SK-N-SH (cell line): ENCODE measurements at regions not wholly inside any gene's neighbourhood (a gene's known extent, or its start where the extent isn't known, plus 50 kb on each side); places are given as distances from the start of the nearest gene placed in this dataset.

ENCODE experiments used
- CTCF ChIA-PET: fragments of 300-600, 350-600 bp; formaldehyde crosslinking; extraction: SDS; loops from one replicate; lab custom pipeline; 2021; lab: Yijun Ruan, JAX
- POLR2A ChIA-PET: fragments of 350-600 bp; sonication (Branson Sonifier 250); formaldehyde crosslinking; extraction: SDS; loops from one replicate; lab custom pipeline; 2020; ENCODE audit warnings: antibody characterized with exemption, inconsistent platforms; lab: Yijun Ruan, JAX
- DNase-seq: peaks from one replicate; pipeline ENCODE4 v3.0.0; 2012
- H2AFZ ChIP-seq: fragments of 200-600 bp; sonication (generic); 2 replicates; pipeline ENCODE4 v1.8.1; 2016; ENCODE audit warnings: antibody characterized with exemption, mild to moderate bottlenecking, low read depth
- H3F3A ChIP-seq: fragments of 200-600 bp; sonication (generic); replicated peaks from 2 replicates; pipeline ENCODE3; 2016; ENCODE audit warnings: antibody characterized with exemption, mild to moderate bottlenecking; ENCODE audit not compliant: insufficient read depth
- H3K27ac ChIP-seq, 2 experiments: fragments of 200-500 bp in 1 of 2; fragments of 200-600 bp in 1 of 2; sonication (Bioruptor generic) in 1 of 2; sonication (generic), shearing (Covaris generic) in 1 of 2; 2 replicates each; pipeline versions ENCODE4 v1.5.1 to v1.6.1; 2014 to 2016; ENCODE audit warnings: low read depth in 2 of 2, inconsistent platforms in 1 of 2, low read length in 1 of 2, mild to moderate bottlenecking in 1 of 2, mixed read lengths in 1 of 2
- H3K27me3 ChIP-seq: fragments of 200-600 bp; sonication (generic), shearing (Covaris generic); 2 replicates; pipeline ENCODE4 v1.6.1; 2016; ENCODE audit warnings: mixed run types; ENCODE audit not compliant: insufficient read depth
- H3K36me3 ChIP-seq, 2 experiments: fragments of 200-500 bp in 1 of 2; fragments of 200-600 bp in 1 of 2; sonication (Bioruptor generic) in 1 of 2; sonication (generic) in 1 of 2; replicated peaks in 1 of 2; 2 replicates each; pipeline versions ENCODE3 to v1.5.1; 2014 to 2016; ENCODE audit warnings: low read length in 1 of 2, mild to moderate bottlenecking in 1 of 2; ENCODE audit not compliant: insufficient read depth in 2 of 2, control insufficient read depth in 1 of 2
- H3K4me1 ChIP-seq, 2 experiments: fragments of 200-500 bp in 1 of 2; fragments of 200-600 bp in 1 of 2; sonication (Bioruptor generic) in 1 of 2; sonication (generic), shearing (Covaris generic) in 1 of 2; 2 replicates each; pipeline versions ENCODE4 v1.5.1 to v1.6.1; 2014 to 2016; ENCODE audit warnings: low read depth in 1 of 2, low read length in 1 of 2, mixed run types in 1 of 2; ENCODE audit not compliant: insufficient read depth in 2 of 2, control insufficient read depth in 1 of 2
- H3K4me2 ChIP-seq: fragments of 200-600 bp; sonication (generic), shearing (Covaris generic); 2 replicates; pipeline ENCODE4 v1.6.1; 2017; ENCODE audit warnings: mixed run types
- H3K4me3 ChIP-seq, 2 experiments: fragments of 200-500 bp in 1 of 2; fragments of 200-600 bp in 1 of 2; sonication (Bioruptor generic) in 1 of 2; sonication (generic), shearing (Covaris generic) in 1 of 2; 2 replicates each; pipeline versions ENCODE4 v1.5.1 to v1.8.1; 2014 to 2016; ENCODE audit warnings: low read depth in 2 of 2, inconsistent platforms in 1 of 2, low read length in 1 of 2, mild to moderate bottlenecking in 1 of 2, mixed read lengths in 1 of 2, moderate library complexity in 1 of 2
- H3K79me2 ChIP-seq: fragments of 200-600 bp; sonication (generic); 2 replicates; pipeline ENCODE4 v1.8.1; 2017; ENCODE audit warnings: mild to moderate bottlenecking; ENCODE audit not compliant: insufficient read depth
- H3K9ac ChIP-seq: fragments of 200-600 bp; sonication (generic); 2 replicates; pipeline ENCODE4 v1.6.1; 2017; ENCODE audit warnings: mixed run types
- H3K9me2 ChIP-seq: fragments of 200-600 bp; sonication (generic); 2 replicates; pipeline ENCODE4 v1.6.1; 2017; ENCODE audit warnings: mixed run types
- H3K9me3 ChIP-seq: fragments of 200-600 bp; sonication (generic); 2 replicates; pipeline ENCODE4 v1.6.1; 2017; ENCODE audit warnings: mixed run types, mild to moderate bottlenecking, moderate library complexity
- H4K20me1 ChIP-seq: fragments of 200-600 bp; sonication (generic); 2 replicates; pipeline ENCODE4 v1.6.1; 2017; ENCODE audit warnings: mild to moderate bottlenecking, mixed run types; ENCODE audit not compliant: insufficient read depth
- CHD2 ChIP-seq: fragments of 150-350 bp; IDR thresholded peaks from 2 replicates; pipeline ENCODE4 v1.6.1; 2018; ENCODE audit warnings: low read length; ENCODE audit not compliant: partially characterized antibody
- CTCF ChIP-seq: fragments of 200-600 bp; sonication (generic); IDR thresholded peaks from 2 replicates; pipeline ENCODE4 v1.6.1; 2017; ENCODE audit warnings: antibody characterized with exemption, mild to moderate bottlenecking, moderate library complexity
- EZH2phosphoT487 ChIP-seq: fragments of 200-600 bp; sonication (generic); IDR thresholded peaks from 2 replicates; pipeline ENCODE4 v1.6.1; 2017; ENCODE audit warnings: low read depth, mixed run types, mild to moderate bottlenecking, antibody characterized with exemption, moderate library complexity, borderline replicate concordance
- FOSL2 ChIP-seq: IDR thresholded peaks from 2 replicates; pipeline ENCODE4 v1.4.0; 2012; ENCODE audit warnings: low read depth, mild to moderate bottlenecking, moderate library complexity, borderline replicate concordance
- FOXJ3 ChIP-seq: sonication (generic); formaldehyde crosslinking; IDR thresholded peaks from 2 replicates; pipeline ENCODE4 v1.5.1; 2020; ENCODE audit warnings: mild to moderate bottlenecking, missing genetic modification reagents
- GABPA ChIP-seq: IDR thresholded peaks from 2 replicates; pipeline ENCODE4 v1.4.0; 2012; ENCODE audit warnings: low read depth, mild to moderate bottlenecking
- GATA2 ChIP-seq: sonication (generic); formaldehyde crosslinking; IDR thresholded peaks from 2 replicates; pipeline ENCODE4 v1.5.0; 2020; ENCODE audit warnings: mild to moderate bottlenecking, missing genetic modification reagents
- IRF3 ChIP-seq: fragments of 150-350 bp; IDR thresholded peaks from 2 replicates; pipeline ENCODE4 v1.6.1; 2016; ENCODE audit warnings: mild to moderate bottlenecking, low read depth, low read length
- JUND ChIP-seq: IDR thresholded peaks from 2 replicates; pipeline ENCODE4 v1.4.0; 2012
- POLR2AphosphoS5 ChIP-seq: IDR thresholded peaks from 2 replicates; pipeline ENCODE4 v1.6.1; 2012; ENCODE audit warnings: low read depth, low read length
- RAD21 ChIP-seq: IDR thresholded peaks from 2 replicates; pipeline ENCODE4 v1.6.1; 2012; ENCODE audit warnings: mild to moderate bottlenecking, low read length
- RFX5 ChIP-seq: IDR thresholded peaks from 2 replicates; pipeline ENCODE4 v1.6.1; 2012; ENCODE audit warnings: mild to moderate bottlenecking, improper control_type of control experiment, low read length
- SIN3A ChIP-seq: IDR thresholded peaks from 2 replicates; pipeline ENCODE4 v1.6.1; 2012; ENCODE audit warnings: low read depth, mild to moderate bottlenecking, low read length, moderate library complexity, borderline replicate concordance
- SMC3 ChIP-seq: IDR thresholded peaks from 2 replicates; pipeline ENCODE4 v1.6.1; 2012; ENCODE audit warnings: low read depth, low read length, improper control_type of control experiment
- TAF1 ChIP-seq: IDR thresholded peaks from 2 replicates; pipeline ENCODE4 v1.6.1; 2012; ENCODE audit warnings: low read depth, mild to moderate bottlenecking, low read length, moderate library complexity, borderline replicate concordance
- WGBS: methylation state at CpG from one replicate; pipeline ENCODE4 v1.1.6; 2017; ENCODE audit warnings: low lambda C conversion rate; 5-methylcytosine and 5-hydroxymethylcytosine counted together

GRCh38 chr18:78813156-78813555 lies 166.5 kb upstream of the SALL3 start:
- H3K9me3 ChIP-seq, result no peaks in the 10 kb centered on the region
- no peaks in the 10 kb centered on the region for H3K9me2 ChIP-seq
- no peaks in the 10 kb centered on the region for H3K4me1 ChIP-seq
- H3K27me3 ChIP-seq, result peaks cover 49% of the 10 kb centered on the region
- 26% methylated on average over 15 of the region's 18 CpGs for WGBS
- no peaks in the 10 kb centered on the region for H3F3A ChIP-seq
- no peak for DNase-seq
- TF ChIP-seq FOXJ3 (CRISPR knock-in tag) (no peak), GABPA (no peak), SIN3A (no peak), IRF3 (no peak), RFX5 (no peak), JUND (no peak), CHD2 (no peak), EZH2phosphoT487 (no peak), CTCF (no peak), TAF1 (no peak), RAD21 (no peak), FOSL2 (no peak)
- TF ChIP-seq, all 33 proteins: peak for 0
- Histone ChIP-seq H3K4me3 (no peak overlapping the region), H2AFZ (no peak overlapping the region), H3K27ac (no peak overlapping the region), H3K4me2 (no peak overlapping the region), H4K20me1 (no peaks in the 10 kb centered on the region), H3K79me2 (no peaks in the 10 kb centered on the region), H3K36me3 (no peaks in the 10 kb centered on the region), H3K9ac (no peak overlapping the region)
- ChIA-PET CTCF (no interaction called here), POLR2A (no interaction called here)

- 5% methylated on average over 21 of the region's 24 CpGs for WGBS
These were observed 165.5 kb upstream of the SALL3 start for GRCh38 chr18:78813936-78814710.

More at GRCh38 chr18:78813936-78814710, 165.5 kb upstream of the SALL3 start:
- Histone ChIP-seq H4K20me1 (no peaks in the 10 kb centered on the region), H3K9me3 (no peaks in the 10 kb centered on the region), H3K9me2 (no peaks in the 10 kb centered on the region), H3K27ac (no peak overlapping the region), H3K4me1 (no peaks in the 10 kb centered on the region), H3K79me2 (no peaks in the 10 kb centered on the region), H3K4me3 (no peak overlapping the region), H3F3A (no peaks in the 10 kb centered on the region), H3K4me2 (no peak overlapping the region), H3K27me3 (peaks cover 55% of the 10 kb centered on the region), H2AFZ (no peak overlapping the region), H3K36me3 (no peaks in the 10 kb centered on the region), H3K9ac (no peak overlapping the region)
- no peak for DNase-seq
- ChIA-PET POLR2A (no interaction called here), CTCF (interaction anchor here (0.6 kb wide), 1 partner anchor 142 kb away, joined by 3 read pairs; no protein-coding TSS in a partner anchor)
- TF ChIP-seq SMC3 (no peak), GATA2 (CRISPR knock-in tag) (no peak), POLR2AphosphoS5 (no peak), EZH2phosphoT487 (no peak)
